GM10266 (cell line): ENCODE measurements at regions not wholly inside any gene's neighbourhood (a gene's known extent, or its start where the extent isn't known, plus 50 kb on each side); places are given as distances from the start of the nearest gene placed in this dataset.

Experiments
- DNase-seq: peaks from one replicate; pipeline ENCODE4 v3.0.0; 2012; ENCODE audit errors: extremely low spot score
- CTCF ChIP-seq: IDR thresholded peaks from 2 replicates; pipeline ENCODE4 v1.5.1; 2012; ENCODE audit warnings: mild to moderate bottlenecking, low read depth; ENCODE audit not compliant: control insufficient read depth, insufficient read depth; ENCODE audit errors: missing control alignments

DNA sequence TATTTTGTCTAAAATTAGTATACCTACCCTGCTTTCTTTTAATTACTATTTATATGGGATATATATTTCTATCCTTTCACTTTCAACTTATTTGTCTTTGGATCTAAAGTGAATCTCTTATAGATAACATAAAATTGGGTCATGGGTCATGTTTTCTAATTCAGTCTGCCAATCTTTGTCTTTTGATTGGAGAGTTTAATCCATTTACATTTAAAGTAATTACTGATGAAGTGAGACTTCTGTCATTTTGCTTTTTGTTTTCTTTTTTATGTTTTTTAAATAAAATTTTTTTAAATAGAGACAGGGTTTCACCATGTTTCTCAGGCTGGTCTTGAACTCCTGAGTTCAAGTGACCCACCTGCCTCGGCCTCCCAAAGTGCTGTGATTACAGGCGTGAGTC, 50.5 kb upstream of the PRDM1 start:
- DNase-seq: no peak
- no peak for TF ChIP-seq CTCF

- no peak for DNase-seq
- no peak for TF ChIP-seq CTCF
Observed at GRCh38 chr6:106033806-106034205, 52.3 kb upstream of the PRDM1 start.

- TF ChIP-seq CTCF: no peak
- no peak for DNase-seq
Observed at GRCh38 chr6:106027758-106028157, 58.4 kb upstream of the PRDM1 start.

- no peak for TF ChIP-seq CTCF
- no peak for DNase-seq
Observed at GRCh38 chr6:106026748-106027715, 59.1 kb upstream of the PRDM1 start.

DNA sequence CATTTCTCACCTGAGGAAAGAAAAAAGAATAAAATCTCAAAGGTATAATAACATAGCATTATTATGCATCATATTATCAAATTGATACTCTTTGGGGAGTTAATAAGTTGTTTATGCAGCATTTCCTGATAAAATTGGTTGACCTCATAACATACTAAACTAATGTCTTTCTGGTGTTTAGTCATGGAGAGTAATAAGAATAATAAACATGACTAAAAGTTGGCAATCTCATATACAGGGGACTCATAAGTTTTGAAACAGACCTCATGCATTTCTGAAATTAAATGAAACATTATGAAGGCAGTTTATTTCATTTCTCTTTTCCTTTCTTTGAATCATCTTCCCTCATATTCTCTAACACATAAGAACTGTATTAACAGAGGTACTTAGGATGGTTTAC, 60.5 kb upstream of the PRDM1 start:
- no peak for TF ChIP-seq CTCF
- DNase-seq: no peak

GRCh38 chr6:106022801-106023200, 63.3 kb upstream of the PRDM1 start:
- TF ChIP-seq CTCF: no peak
- DNase-seq: no peak

GRCh38 chr6:106017454-106017853, 68.7 kb upstream of the PRDM1 start:
- DNase-seq: no peak
- TF ChIP-seq CTCF: no peak
